Mesendoderm (in vitro differentiated cells): ENCODE measurements at regions not wholly inside any gene's neighbourhood (a gene's known extent, or its start where the extent isn't known, plus 50 kb on each side); places are given as distances from the start of the nearest gene placed in this dataset.
"Not testable (repeated sequence)": the region's sequence is repeated elsewhere in the genome, so short reads cannot be mapped to it uniquely, and the experiment has no call there.

Experiments
- DNase-seq: peaks from one replicate; pipeline ENCODE4 v3.0.0; 2013
- H2AK5ac ChIP-seq: 2 replicates; pipeline ENCODE4 v1.6.1; 2013; ENCODE audit warnings: low read length, inconsistent platforms
- H2BK120ac ChIP-seq: 2 replicates; pipeline ENCODE4 v1.6.1; 2013; ENCODE audit warnings: low read depth, mild to moderate bottlenecking, low read length, moderate library complexity, mixed read lengths
- H2BK15ac ChIP-seq: replicated peaks from 2 replicates; pipeline ENCODE4 v1.6.1; 2013; ENCODE audit warnings: low read depth, mild to moderate bottlenecking, moderate library complexity
- H2BK5ac ChIP-seq: 2 replicates; pipeline ENCODE4 v1.6.1; 2013; ENCODE audit warnings: low read length, inconsistent platforms
- H3K18ac ChIP-seq: 2 replicates; pipeline ENCODE4 v1.6.1; 2013; ENCODE audit warnings: mild to moderate bottlenecking, low read length, mixed read lengths
- H3K23ac ChIP-seq: one replicate; pipeline ENCODE4 v1.6.1; 2013; ENCODE audit warnings: low read length
- H3K27ac ChIP-seq: 2 replicates; pipeline ENCODE4 v1.5.1; 2013; ENCODE audit warnings: low read depth, mild to moderate bottlenecking, inconsistent platforms, low read length, moderate library complexity
- H3K27me3 ChIP-seq: 2 replicates; pipeline ENCODE4 v1.6.1; 2013; ENCODE audit warnings: low read length, control low read depth, mild to moderate bottlenecking, inconsistent platforms; ENCODE audit not compliant: insufficient read depth, poor library complexity
- H3K36me3 ChIP-seq: 2 replicates; pipeline ENCODE4 v1.6.1; 2013; ENCODE audit warnings: low read length, inconsistent platforms; ENCODE audit not compliant: control insufficient read depth, insufficient read depth
- H3K4ac ChIP-seq: one replicate; pipeline ENCODE4 v1.6.1; 2013; ENCODE audit warnings: low read depth, mild to moderate bottlenecking, low read length, moderate library complexity
- H3K4me1 ChIP-seq: 2 replicates; pipeline ENCODE4 v1.6.1; 2013; ENCODE audit warnings: low read depth, low read length, inconsistent platforms; ENCODE audit not compliant: control insufficient read depth
- H3K4me2 ChIP-seq: 2 replicates; pipeline ENCODE4 v1.6.1; 2013; ENCODE audit warnings: low read length
- H3K4me3 ChIP-seq: 2 replicates; pipeline ENCODE4 v1.5.1; 2013; ENCODE audit warnings: mild to moderate bottlenecking, low read length
- H3K56ac ChIP-seq: one replicate; pipeline ENCODE4 v1.6.1; 2013; ENCODE audit warnings: low read length
- H3K79me1 ChIP-seq: 2 replicates; pipeline ENCODE4 v1.6.1; 2013; ENCODE audit warnings: low read length, inconsistent platforms
- H3K79me2 ChIP-seq: 2 replicates; pipeline ENCODE4 v1.6.1; 2013; ENCODE audit warnings: mild to moderate bottlenecking, low read length; ENCODE audit not compliant: control insufficient read depth, insufficient read depth
- H3K9ac ChIP-seq: 2 replicates; pipeline ENCODE4 v1.6.1; 2013; ENCODE audit warnings: low read length, inconsistent platforms
- H4K5ac ChIP-seq: one replicate; pipeline ENCODE4 v1.6.1; 2013; ENCODE audit warnings: low read length
- H4K8ac ChIP-seq: one replicate; pipeline ENCODE4 v1.6.1; 2013; ENCODE audit warnings: low read depth, mild to moderate bottlenecking, control low read depth, low read length, moderate library complexity
- WGBS: extraction: QIAGEN DNeasy Blood & Tissue Kit; methylation state at CpG from one replicate; pipeline ENCODE4 v1.1.7; 2013; ENCODE audit warnings: low lambda C conversion rate, missing lambda C conversion rate; ENCODE audit not compliant: insufficient coverage; ENCODE audit errors: extremely low coverage; 5-methylcytosine and 5-hydroxymethylcytosine counted together

DNA sequence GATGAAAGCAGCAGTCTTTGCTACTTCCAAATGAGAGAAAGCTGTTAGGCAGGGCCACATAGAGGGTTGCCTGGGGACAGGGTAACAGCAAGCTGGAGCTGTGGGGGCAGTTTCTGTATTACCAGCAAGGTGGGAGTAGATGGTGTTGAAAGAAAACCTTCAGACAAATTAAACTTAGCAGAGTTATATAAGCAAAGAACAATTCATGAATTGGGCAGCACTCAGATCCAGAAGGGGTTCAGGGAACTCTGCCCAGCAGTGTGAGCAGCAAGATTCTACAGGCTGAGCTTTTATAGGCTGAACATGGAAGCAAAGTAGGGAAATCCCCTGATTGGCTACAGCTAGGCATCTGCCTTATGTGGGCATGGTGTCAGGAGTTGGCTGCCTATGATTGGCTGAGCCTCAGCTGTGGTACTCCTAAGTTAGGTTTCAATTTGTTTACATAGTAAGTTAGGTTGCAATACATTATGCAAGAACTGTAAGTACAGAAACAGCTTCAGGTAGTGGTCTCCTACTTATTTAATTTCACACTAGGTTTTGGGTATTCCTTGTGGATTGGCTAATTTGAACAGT is 64.1 kb upstream of the TMPRSS2 start:
- Histone ChIP-seq H2BK5ac (no peak overlapping the region), H3K23ac (no peak overlapping the region), H3K4ac (no peak overlapping the region), H3K79me2 (no peaks in the 10 kb centered on the region), H3K27me3 (no peaks in the 10 kb centered on the region), H3K4me1 (no peaks in the 10 kb centered on the region), H2AK5ac (no peak overlapping the region), H3K36me3 (no peaks in the 10 kb centered on the region), H3K79me1 (no peaks in the 10 kb centered on the region), H3K4me2 (no peak overlapping the region), H4K8ac (no peak overlapping the region), H3K18ac (no peak overlapping the region), H2BK15ac (no peak overlapping the region), H3K9ac (no peak overlapping the region), H3K27ac (no peak overlapping the region), H3K4me3 (no peak overlapping the region), H4K5ac (no peak overlapping the region), H2BK120ac (no peak overlapping the region), H3K56ac (no peak overlapping the region)
- DNase-seq, result no peak

DNA sequence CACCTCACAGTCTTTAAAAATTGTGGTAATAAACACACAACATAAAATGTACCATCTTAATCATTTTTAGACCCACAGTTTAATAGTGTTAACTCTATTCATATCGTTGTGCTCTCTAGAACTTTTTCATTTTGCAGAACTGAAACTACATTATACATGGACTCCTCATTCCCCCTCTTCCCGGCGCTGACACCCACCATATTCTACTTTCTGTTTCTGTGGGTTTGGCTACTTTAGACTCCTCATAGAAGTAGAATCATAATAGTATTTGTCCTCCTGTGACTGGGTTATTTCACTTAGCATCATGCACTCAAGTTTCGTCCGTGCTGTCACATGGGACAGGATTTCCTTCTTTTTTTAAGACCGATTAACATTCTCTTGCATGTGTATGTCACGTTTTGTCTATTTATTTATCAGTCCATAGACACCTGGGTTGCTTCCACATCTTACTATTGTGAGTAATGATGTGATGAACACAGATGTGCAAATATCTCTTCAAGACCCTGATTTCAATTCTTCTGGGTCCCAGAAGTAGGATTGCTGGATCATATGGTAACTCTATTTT is 62.9 kb upstream of the TMPRSS2 start:
- Histone ChIP-seq H4K8ac (no peak overlapping the region), H3K4me3 (no peak overlapping the region), H3K4ac (no peak overlapping the region), H2AK5ac (no peak overlapping the region), H3K9ac (no peak overlapping the region), H3K4me2 (no peak overlapping the region), H2BK15ac (no peak overlapping the region), H3K27me3 (no peaks in the 10 kb centered on the region), H2BK120ac (no peak overlapping the region), H3K79me1 (no peaks in the 10 kb centered on the region), H3K4me1 (no peaks in the 10 kb centered on the region), H4K5ac (no peak overlapping the region), H2BK5ac (no peak overlapping the region), H3K27ac (no peak overlapping the region), H3K23ac (no peak overlapping the region), H3K56ac (no peak overlapping the region), H3K36me3 (no peaks in the 10 kb centered on the region), H3K79me2 (no peaks in the 10 kb centered on the region), H3K18ac (no peak overlapping the region)
- DNase-seq, result no peak
- WGBS, result no CpG with 5 or more reads among the region's 7 CpGs

DNA sequence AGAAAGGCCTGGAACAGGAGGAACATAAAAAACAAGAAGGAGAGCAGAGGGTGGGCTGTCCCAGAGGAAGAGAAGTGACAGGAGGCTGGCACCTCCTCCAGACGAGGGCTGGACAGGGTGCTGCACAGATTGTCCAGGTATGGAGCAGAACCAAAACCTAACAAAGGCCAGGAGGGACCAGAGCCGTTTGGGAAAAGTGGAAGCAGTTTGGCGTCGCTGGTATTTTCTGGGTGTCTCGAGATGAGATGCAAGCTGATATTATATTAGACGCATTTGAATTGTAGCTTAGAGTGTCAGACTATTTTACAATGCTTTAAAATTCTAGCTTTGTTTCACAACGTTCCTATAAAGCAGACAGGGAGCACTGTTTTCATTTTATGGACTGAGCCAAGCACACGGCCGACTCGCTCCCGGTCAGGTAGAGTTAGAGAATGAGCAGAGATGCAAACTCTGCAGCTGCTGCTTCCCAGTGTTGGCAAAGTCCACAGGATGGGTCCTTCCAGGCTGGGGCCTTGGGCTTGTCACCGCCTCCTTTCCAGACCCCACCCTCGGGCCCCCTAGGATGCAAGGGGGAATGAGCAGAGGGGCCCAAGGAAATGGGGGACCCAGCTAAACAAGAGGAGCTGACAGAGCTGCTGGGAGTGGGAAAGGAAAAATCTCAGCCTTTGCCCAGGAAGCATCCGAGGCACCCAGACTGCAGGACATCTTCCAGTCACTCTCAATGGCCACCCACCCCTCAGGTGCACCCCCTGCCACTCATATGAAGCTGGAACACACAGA is 60.8 kb upstream of the TMPRSS2 start:
- Histone ChIP-seq H3K27me3 (no peaks in the 10 kb centered on the region), H3K4ac (no peak overlapping the region), H2AK5ac (no peak overlapping the region), H4K5ac (no peak overlapping the region), H3K79me1 (no peaks in the 10 kb centered on the region), H3K79me2 (no peaks in the 10 kb centered on the region), H3K18ac (no peak overlapping the region), H3K23ac (no peak overlapping the region), H3K27ac (no peak overlapping the region), H3K56ac (no peak overlapping the region), H3K4me2 (no peak overlapping the region), H3K4me3 (no peak overlapping the region), H2BK120ac (no peak overlapping the region), H2BK15ac (no peak overlapping the region), H2BK5ac (no peak overlapping the region), H3K9ac (no peak overlapping the region), H4K8ac (no peak overlapping the region), H3K36me3 (no peaks in the 10 kb centered on the region), H3K4me1 (no peaks in the 10 kb centered on the region)
- DNase-seq, result no peak
- no CpG with 5 or more reads among the region's 14 CpGs for WGBS

DNA sequence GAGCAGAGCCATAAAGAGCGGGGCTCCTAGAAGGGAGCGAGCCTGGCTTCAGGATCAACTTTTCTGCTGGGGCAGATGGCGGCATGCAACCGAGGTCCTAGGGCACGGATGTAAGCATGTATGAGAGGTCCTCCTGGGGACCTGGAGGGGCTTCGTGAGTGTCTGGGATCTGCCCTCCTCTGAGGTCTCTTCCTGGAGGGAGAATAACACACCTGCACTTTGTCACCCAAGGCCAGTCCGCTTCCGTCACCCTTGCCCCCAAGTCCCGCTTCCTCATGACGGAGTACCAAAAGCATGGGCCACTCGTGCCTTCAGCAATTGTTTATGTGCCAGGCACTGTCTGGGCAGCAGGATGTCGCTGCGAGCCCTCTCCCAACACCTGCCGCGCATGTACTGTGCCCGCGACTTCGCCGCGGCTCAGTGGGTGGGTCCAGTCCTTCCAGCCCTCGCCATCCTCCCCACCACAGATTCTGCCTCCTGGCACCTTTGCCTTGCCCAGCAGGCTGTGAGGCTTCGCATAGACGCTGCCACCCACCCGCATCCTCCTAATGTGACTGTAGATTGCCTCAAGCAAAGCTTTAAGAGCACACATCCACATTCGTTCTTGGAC is 60.0 kb upstream of the TMPRSS2 start:
- no peak overlapping the region for H2BK5ac ChIP-seq
- WGBS, result no CpG with 5 or more reads among the region's 25 CpGs

DNA sequence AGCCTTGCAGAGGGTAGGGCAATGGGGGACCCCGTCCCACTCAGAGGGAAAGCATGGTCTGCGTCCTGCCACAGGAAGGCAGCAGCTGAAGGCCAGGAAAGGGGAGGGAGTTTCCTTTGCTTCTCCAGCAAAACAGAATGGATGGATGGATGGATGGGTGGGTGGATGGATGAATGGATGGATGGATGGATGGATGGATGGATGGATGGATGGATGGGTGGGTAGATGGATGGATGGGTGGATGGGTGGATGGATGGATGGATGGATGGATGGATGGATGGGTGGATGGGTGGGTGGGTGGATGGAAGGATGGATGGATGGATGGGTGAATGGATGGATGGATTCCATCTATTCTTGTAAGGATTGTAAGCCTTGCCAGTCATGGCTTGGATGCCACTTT is 59.3 kb upstream of the TMPRSS2 start:
- H2AK5ac ChIP-seq, result not testable (repeated sequence)
- no CpG with 5 or more reads among the region's 2 CpGs for WGBS

More for the DNA sequence above, 60.0 kb upstream of the TMPRSS2 start:
- Histone ChIP-seq H3K27me3 (no peaks in the 10 kb centered on the region), H2BK120ac (no peak overlapping the region), H3K27ac (no peak overlapping the region), H3K4me2 (no peak overlapping the region), H3K4me3 (no peak overlapping the region), H3K18ac (no peak overlapping the region), H2AK5ac (no peak overlapping the region), H3K79me1 (no peaks in the 10 kb centered on the region), H3K36me3 (no peaks in the 10 kb centered on the region), H3K4me1 (no peaks in the 10 kb centered on the region), H3K9ac (no peak overlapping the region), H4K8ac (no peak overlapping the region), H2BK15ac (no peak overlapping the region), H4K5ac (no peak overlapping the region), H3K23ac (no peak overlapping the region), H3K79me2 (no peaks in the 10 kb centered on the region), H3K56ac (no peak overlapping the region), H3K4ac (no peak overlapping the region)
- no peak for DNase-seq

More for the DNA sequence above, 59.3 kb upstream of the TMPRSS2 start:
- not testable (repeated sequence) for H2BK15ac ChIP-seq, H3K18ac ChIP-seq, H3K9ac ChIP-seq, H3K56ac ChIP-seq, H3K27me3 ChIP-seq, H3K4me3 ChIP-seq, H3K36me3 ChIP-seq, H3K23ac ChIP-seq, H3K27ac ChIP-seq, H3K79me2 ChIP-seq, H4K8ac ChIP-seq, H3K4me2 ChIP-seq, H2BK120ac ChIP-seq, H3K79me1 ChIP-seq, DNase-seq, H3K4ac ChIP-seq, H2BK5ac ChIP-seq, H3K4me1 ChIP-seq, H4K5ac ChIP-seq
